Activated gamma-delta T cell treated with Interleukin-2 at 50 U/mL for 16 hours (primary cell): ENCODE measurements at regions not wholly inside any gene's neighbourhood (a gene's known extent, or its start where the extent isn't known, plus 50 kb on each side); places are given as distances from the start of the nearest gene placed in this dataset.
"Not testable (repeated sequence)": the region's sequence is repeated elsewhere in the genome, so short reads cannot be mapped to it uniquely, and the experiment has no call there.

Experiments used
- DNase-seq: peaks from one replicate; pipeline ENCODE4 v3.0.0-alpha.2; 2020

GRCh38 chr12:24554612-24555295 is 394.1 kb downstream of the BCAT1 start:
- no peak for DNase-seq

- DNase-seq, result no peak
Measured at GRCh38 chr12:24553259-24553658, 395.6 kb downstream of the BCAT1 start.

DNA sequence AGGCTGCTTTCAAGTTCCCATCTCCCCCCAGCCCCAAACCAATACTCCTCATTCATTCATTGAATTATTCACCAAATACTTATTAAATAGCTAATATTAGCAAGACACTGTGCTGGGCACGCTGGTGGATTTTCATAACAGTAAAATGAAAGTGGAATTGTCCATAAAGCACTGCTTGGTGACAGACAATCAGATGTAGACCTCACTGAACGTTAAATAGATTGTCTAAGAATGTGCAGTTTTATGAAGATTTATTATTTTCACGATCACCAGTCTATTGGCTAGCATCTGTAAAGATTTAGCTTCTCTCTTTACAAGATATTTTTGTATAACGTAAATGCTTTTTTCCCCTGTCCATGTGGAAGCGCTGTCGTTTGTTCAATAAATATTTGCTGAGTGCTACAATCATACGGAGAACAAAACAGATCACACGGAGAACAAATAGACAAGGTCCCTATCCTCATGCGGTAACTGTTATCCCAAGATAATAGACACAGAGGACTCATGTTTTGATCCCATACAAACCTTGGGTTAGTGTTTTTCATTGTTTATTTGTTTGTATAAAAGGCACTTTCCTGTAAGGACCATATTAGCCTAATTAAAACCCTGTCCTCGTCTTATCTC is 397.6 kb downstream of the BCAT1 start:
- no peak for DNase-seq

DNA sequence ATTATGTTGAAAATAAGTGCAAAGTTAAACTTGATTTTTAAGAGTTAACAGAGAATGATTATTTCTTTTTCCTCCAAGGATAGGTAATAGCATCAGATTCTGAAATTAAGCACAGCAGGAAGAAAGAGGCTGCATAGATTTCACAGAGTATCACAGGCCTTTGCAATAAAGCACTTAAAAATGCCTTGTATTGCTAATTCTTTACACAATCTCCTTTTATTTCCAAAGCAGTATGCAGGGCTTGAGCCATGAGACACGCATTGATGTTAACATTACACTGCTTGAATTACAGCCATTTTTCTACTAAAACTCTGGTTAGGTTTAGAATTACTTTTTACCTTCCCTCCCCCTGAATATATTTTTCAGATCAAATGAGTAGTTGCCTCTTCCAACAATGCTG is 398.3 kb downstream of the BCAT1 start:
- no peak for DNase-seq

DNA sequence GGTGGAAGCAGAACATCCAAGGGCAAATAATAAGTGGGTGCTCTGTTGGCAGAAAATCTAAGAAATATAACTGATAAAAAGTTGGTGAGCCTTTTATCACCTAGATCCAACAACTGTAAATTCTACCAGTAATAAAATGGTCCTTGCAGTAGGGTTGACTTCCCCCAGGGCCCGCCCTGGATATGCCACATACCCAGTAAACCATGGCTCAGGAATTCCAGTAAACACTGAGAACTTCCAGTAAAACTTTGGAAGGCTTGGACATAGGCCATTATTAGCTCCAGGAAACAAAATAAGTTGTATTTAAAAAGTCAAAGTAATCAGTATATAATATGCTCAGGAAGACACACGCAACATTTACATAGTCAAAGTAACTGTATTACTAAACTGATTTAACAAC is 402.2 kb downstream of the BCAT1 start:
- no peak for DNase-seq

DNA sequence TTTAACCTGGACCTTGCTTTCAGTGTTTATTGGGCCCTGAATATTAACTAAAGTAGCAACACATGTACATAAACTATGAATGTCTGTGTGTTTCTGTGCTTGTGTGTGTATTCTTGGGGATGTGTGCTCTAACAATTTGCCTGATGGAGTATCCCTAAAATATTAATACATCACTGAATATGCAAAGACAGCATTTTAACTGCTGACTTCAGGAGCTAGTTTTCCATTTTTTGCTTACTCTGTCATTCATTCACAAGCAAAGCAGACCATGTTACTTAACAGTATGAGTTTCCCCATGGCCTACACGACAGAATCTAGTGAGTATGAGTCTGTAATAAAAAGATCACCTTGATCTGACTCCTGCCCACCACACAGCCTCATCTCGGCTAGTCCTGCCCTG is 402.8 kb downstream of the BCAT1 start:
- no peak for DNase-seq

- DNase-seq, result no peak
Measured at GRCh38 chr12:24544368-24544767, 404.5 kb downstream of the BCAT1 start.

DNA sequence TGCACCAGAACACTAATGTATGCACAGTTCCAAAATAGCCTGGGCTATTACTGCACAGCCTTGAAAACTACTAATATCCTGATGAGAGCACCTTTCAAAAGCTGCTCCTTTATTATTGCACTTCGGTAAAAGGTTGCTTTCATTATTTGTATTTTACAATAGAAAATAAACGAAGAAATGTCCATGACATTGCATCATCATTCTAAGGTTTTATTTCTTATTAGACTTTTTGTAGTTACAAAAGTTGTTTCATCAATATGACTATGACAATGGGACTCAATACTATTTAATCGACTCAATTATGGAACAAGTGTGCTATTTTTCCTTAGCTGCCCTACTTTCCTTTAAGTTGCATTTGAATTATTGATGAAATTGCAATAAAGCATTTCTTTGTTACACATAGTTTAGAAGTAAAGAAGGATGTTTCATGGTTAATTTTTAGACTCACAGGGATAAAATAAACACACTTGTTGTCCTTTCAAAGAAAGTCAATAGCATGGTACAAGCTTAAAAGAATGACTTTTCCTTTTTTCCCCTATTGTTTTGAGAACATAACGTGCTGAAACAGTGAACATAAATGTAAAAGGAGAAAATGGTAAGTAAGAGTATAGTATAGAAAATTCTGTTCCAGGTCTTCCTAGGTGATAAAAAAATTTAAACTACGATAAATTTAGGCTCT is 407.6 kb downstream of the BCAT1 start:
- no peak for DNase-seq

- DNase-seq, result no peak
Measured at GRCh38 chr12:24539646-24540045, 409.3 kb downstream of the BCAT1 start.

DNA sequence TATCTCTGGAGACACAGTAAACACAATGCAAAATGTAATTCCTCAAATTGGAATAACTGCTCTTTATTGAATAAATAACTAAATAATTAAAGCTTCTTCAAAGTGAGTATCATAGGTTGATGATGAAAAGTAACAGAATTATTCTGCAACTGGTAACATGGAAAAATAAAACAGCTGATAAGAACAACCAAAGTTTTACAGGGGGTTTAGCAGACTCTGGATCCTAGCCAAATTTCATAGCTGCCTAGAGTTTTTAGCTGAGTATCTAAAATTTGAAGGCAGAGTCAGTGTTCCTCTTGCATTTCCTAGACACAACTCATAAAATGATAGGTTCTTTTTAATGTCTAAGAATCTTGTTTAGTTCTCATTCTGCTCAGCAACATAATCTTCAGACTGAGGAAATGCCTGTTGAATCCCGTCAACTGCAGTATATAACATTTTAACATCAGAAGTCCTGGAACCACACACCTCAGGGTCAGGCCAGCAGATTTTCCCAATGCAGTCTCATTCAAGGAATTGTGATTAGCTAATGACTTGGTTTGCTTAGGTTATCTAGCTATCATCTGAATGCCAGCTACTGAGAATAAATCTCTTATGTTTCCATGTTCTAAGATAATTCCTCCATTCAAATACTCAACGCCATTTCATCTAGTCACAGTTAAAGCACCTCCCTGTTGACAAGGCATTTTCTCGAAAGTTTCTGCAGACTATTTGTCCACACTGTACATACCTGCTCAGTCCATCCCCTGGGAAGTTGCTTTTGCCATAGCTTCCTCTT is 411.6 kb downstream of the BCAT1 start:
- no peak for DNase-seq

DNA sequence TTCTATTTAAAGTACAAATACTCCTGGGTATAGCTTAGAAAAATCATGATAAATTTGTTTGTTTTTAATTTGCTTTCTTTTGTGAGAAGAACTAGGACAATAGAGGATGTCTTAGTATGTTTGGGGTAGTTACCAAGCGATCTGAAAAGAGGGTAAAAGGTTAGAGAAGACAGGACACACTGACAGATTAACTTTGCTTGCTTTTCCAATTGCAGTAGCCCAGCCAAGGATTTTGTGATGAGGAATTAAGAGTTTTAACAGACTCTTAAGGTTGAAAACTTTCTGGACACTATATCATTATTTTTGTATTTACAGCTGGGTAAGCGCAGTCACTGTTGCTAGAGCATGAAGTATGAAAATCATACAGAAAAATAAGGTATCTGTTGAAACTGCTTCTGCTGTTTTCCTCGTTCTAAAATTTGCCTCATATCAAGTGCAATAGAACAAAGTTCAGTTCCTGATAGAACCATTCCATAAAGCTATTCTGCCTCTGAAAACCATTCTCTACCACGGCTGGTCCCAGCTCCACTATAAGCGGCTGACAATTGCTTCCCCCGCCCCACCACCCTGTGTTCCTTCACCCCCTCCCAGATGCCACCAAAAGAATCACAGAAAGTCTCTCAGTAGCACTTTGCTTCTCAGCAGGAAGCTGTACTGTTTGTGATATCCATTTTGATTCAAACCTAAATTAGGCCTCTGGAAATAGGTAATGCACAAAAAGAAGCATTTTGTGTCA is 413.4 kb downstream of the BCAT1 start:
- DNase-seq, result no peak

GRCh38 chr12:24534622-24535021 is 414.3 kb downstream of the BCAT1 start:
- DNase-seq, result no peak

DNA sequence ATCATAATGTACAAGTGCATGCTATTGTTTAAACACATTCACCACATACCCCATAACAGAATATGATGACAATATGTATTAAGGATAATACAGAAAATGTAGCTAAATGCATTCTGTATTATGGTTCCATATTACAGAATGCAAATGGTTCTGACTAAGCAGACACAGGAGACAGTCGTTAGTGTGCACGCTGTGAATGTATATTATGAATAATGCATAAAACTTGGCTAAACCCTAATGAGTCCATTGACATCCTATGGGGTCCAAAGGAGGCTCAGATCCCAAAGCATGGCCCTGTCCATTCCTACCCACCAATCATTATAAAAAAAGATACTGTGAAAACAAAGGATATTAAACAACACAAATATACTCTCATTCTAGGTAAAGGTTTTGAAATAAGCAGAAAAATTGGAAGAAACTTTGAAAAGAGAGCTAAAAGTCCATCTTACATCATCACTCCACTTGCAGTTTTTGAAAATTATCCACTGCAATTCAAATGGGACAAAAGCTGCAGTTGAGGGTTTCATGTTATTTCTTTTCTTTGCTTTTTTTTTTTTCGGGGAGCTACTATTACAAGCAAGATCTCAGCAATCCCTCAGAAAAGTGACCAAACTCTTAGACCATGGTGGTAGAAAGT is 415.1 kb downstream of the BCAT1 start:
- DNase-seq, result no peak

DNA sequence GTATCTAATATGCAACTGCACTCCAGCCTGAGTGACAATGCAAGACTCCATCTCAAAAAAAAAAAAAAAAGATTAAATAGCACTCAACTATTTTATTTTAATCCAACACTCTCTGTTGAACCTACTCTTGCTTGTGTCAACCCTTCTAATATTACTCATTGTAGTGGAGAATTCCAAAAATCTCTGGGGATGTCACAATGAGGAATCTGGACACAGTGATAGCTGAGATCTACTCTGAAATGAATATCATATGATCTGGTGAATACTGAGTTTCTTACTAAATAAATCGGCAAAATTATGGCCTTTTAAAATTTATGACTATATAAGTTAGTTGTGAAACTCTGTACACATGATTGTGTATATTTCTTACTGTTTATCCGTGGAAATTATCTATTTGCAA is 418.2 kb downstream of the BCAT1 start:
- no peak for DNase-seq

GRCh38 chr12:24527102-24527501 is 421.8 kb downstream of the BCAT1 start:
- no peak for DNase-seq

- no peak for DNase-seq
Measured at GRCh38 chr12:24522736-24523135, 426.2 kb downstream of the BCAT1 start.

- DNase-seq, result no peak
Measured at GRCh38 chr12:24519759-24520158, 429.1 kb downstream of the BCAT1 start.

- no peak for DNase-seq
Measured at GRCh38 chr12:24517000-24517399, 431.9 kb downstream of the BCAT1 start.

DNA sequence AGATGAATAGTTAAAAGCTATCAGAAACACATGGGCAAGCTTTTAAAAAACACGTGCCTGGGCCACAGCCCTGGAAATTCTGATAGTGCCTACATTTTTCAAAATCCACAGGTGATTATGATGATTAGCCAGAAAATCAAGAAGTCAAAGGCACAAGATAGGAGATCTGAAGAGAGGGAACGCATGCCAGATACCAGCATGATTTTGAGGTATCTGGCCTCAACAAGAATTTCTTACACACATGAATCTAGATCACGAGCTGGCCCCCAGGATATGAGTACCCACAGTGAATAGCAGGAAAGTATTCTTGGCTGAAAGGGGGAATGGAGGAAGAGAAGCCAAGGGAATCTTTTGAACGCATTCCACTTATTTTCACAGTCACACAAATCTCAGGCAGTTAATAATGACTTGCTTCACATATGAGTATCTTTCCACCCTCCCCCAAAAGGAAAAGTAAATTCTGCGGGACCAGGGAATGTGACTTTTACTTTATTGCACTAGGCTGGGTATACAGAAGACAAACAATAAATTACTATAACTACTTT is 438.2 kb downstream of the BCAT1 start:
- DNase-seq, result no peak

- no peak for DNase-seq
Measured at GRCh38 chr12:24507827-24508226, 441.1 kb downstream of the BCAT1 start.

GRCh38 chr12:24505366-24506015 is 443.4 kb downstream of the BCAT1 start:
- no peak for DNase-seq

GRCh38 chr12:24503477-24503876 is 445.4 kb downstream of the BCAT1 start:
- not testable (repeated sequence) for DNase-seq
